GM12878 (cell line): ENCODE measurements at regions not wholly inside any gene's neighbourhood (a gene's known extent, or its start where the extent isn't known, plus 50 kb on each side); places are given as distances from the start of the nearest gene placed in this dataset.

Experiments used
- ATAC-seq: fragments of 200-7000 bp; cut with Tn5 transposase; 3 replicates; pipeline ENCODE4 v1.9.1; 2020; ENCODE audit warnings: mild to moderate bottlenecking, moderate library complexity
- BruUV-seq: library from RNA; stranded (reverse); fragments of 400-500 nt; replicated peaks from 2 replicates; lab custom pipeline; 2021; lab: Mats Ljungman, UMichigan
- CTCF ChIA-PET: fragments of 300-600 bp; sonication (Branson Sonifier 250); formaldehyde crosslinking; extraction: SDS; loops from one replicate; lab custom pipeline; 2021; ENCODE audit warnings: inconsistent platforms; lab: Yijun Ruan, JAX
- POLR2A ChIA-PET: fragments of 350-600 bp; formaldehyde crosslinking; extraction: SDS; loops from one replicate; lab custom pipeline; 2021; ENCODE audit warnings: inconsistent platforms; lab: Charles Lee
- RAD21 ChIA-PET: fragments of 300-600 bp; sonication (Branson Sonifier 250); formaldehyde crosslinking; loops from one replicate; lab custom pipeline; 2023; ENCODE audit warnings: antibody characterized with exemption; ENCODE audit not compliant: unreplicated experiment; lab: Charles Lee
- SMC1A ChIA-PET: fragments of 300-600 bp; sonication (Branson Sonifier 250); formaldehyde crosslinking; loops from one replicate; lab custom pipeline; 2023; ENCODE audit not compliant: unreplicated experiment, uncharacterized antibody; lab: Charles Lee
- DNase-seq: peaks from one replicate; pipeline ENCODE4 v3.0.0-alpha.2; 2011; ENCODE audit warnings: low read depth, low spot score
- FAIRE-seq: peaks from 3 replicates; lab custom pipeline; 2011; peaks lifted over from hg19 to GRCh38; lab: Jason Lieb, UNC
- H2AFZ ChIP-seq: 2 replicates; pipeline ENCODE4 v1.6.0; 2011; ENCODE audit warnings: low read depth, low read length, control low read depth; ENCODE audit not compliant: control insufficient read depth
- H3K27ac ChIP-seq: 2 replicates; pipeline ENCODE4 v1.5.1; 2011; ENCODE audit warnings: control low read depth; ENCODE audit not compliant: control insufficient read depth, insufficient read depth
- H3K27me3 ChIP-seq, 2 experiments: replicated peaks in 1 of 2; 2 replicates each; pipeline versions ENCODE4 v1.6.0 to v1.6.1; 2011; ENCODE audit warnings: low read length in 1 of 2; ENCODE audit not compliant: control insufficient read depth in 2 of 2, insufficient read depth in 2 of 2
- H3K36me3 ChIP-seq, 2 experiments: 2 replicates each; pipeline ENCODE4 v1.5.1; 2011; ENCODE audit warnings: low read length in 1 of 2; ENCODE audit not compliant: control insufficient read depth in 2 of 2, insufficient read depth in 2 of 2
- H3K4me1 ChIP-seq: 2 replicates; pipeline ENCODE4 v1.6.1; 2011; ENCODE audit warnings: mild to moderate bottlenecking, low read length, moderate library complexity, mixed read lengths; ENCODE audit not compliant: control insufficient read depth, insufficient read depth
- H3K4me2 ChIP-seq: 2 replicates; pipeline ENCODE4 v1.6.0; 2011; ENCODE audit warnings: control low read depth; ENCODE audit not compliant: control insufficient read depth, insufficient read depth
- H3K4me3 ChIP-seq: fragments of 200-600 bp; sonication (generic); 2 replicates; pipeline ENCODE4 v1.5.1; 2016
- H3K79me2 ChIP-seq: 2 replicates; pipeline ENCODE4 v1.6.0; 2011; ENCODE audit warnings: low read length; ENCODE audit not compliant: control insufficient read depth, insufficient read depth
- H3K9ac ChIP-seq: 2 replicates; pipeline ENCODE4 v1.8.0; 2011; ENCODE audit warnings: low read length, control low read depth, mixed read lengths; ENCODE audit not compliant: control insufficient read depth, insufficient read depth
- H3K9me3 ChIP-seq: replicated peaks from 3 replicates; pipeline ENCODE4 v1.5.1; 2011; ENCODE audit warnings: mild to moderate bottlenecking, low read length; ENCODE audit not compliant: control insufficient read depth, insufficient read depth
- H4K20me1 ChIP-seq: 2 replicates; pipeline ENCODE4 v1.6.0; 2011; ENCODE audit not compliant: control insufficient read depth, insufficient read depth
- NFYB ChIP-seq: IDR thresholded peaks from 2 replicates; pipeline ENCODE4 v1.6.1; 2011; ENCODE audit warnings: low read depth, mild to moderate bottlenecking, low read length, improper control_type of control experiment, moderate library complexity; ENCODE audit not compliant: insufficient read depth
- SMAD5 ChIP-seq: IDR thresholded peaks from 2 replicates; pipeline ENCODE4 v1.6.1; 2016; ENCODE audit warnings: antibody characterized with exemption, low read depth
- WGBS: methylation state at CpG from one replicate; pipeline ENCODE4 v1.1.6; 2016; ENCODE audit warnings: low lambda C conversion rate; ENCODE audit not compliant: insufficient replicate concordance, insufficient coverage; ENCODE audit errors: missing lambda C conversion rate; 5-methylcytosine and 5-hydroxymethylcytosine counted together
- in situ Hi-C: fragments of 300-500 bp; cut with MboI; formaldehyde crosslinking; loops from 9 replicates; pipeline ENCODE4 v1.14.3; 2018; ENCODE audit warnings: mixed read lengths
- intact Hi-C: fragments of 100-400 bp; cut with micrococcal nuclease; formaldehyde crosslinking; loops from one replicate; pipeline ENCODE4 v1.14.2; 2022; ENCODE audit not compliant: unreplicated experiment
- TF ChIP-seq, protein P1 (sequence below): IDR thresholded peaks from 2 replicates; pipeline ENCODE4 v1.6.1; 2011; ENCODE audit warnings: mild to moderate bottlenecking, low read depth, low read length, moderate library complexity; ENCODE audit not compliant: insufficient replicate concordance

GRCh38 chr20:63119121-63119962, 96.6 kb downstream of the YTHDF1 start:
- no peak for FAIRE-seq
- RAD21 ChIA-PET = no interaction called here
- Histone ChIP-seq H4K20me1 (no peaks in the 10 kb centered on the region), H3K4me1 (no peaks in the 10 kb centered on the region), H3K4me2 (no peak overlapping the region), H3K9ac (no peak overlapping the region), H3K27ac (no peak overlapping the region), H2AFZ (no peak overlapping the region), H3K27me3 (0 out of 4 replicates have a peak, but pooled peaks cover 0 to 3% of the 10 kb centered on the region in 2 experiments), H3K79me2 (no peaks in the 10 kb centered on the region), H3K36me3 (no peaks in the 10 kb centered on the region), H3K4me3 (no peak overlapping the region), H3K9me3 (no peaks in the 10 kb centered on the region)
- no peak for ATAC-seq
- no peak for TF ChIP-seq NFYB
- TF ChIP-seq, protein P1, sequence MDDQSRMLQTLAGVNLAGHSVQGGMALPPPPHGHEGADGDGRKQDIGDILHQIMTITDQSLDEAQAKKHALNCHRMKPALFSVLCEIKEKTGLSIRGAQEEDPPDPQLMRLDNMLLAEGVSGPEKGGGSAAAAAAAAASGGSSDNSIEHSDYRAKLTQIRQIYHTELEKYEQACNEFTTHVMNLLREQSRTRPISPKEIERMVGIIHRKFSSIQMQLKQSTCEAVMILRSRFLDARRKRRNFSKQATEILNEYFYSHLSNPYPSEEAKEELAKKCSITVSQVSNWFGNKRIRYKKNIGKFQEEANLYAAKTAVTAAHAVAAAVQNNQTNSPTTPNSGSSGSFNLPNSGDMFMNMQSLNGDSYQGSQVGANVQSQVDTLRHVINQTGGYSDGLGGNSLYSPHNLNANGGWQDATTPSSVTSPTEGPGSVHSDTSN = no peak
- TF ChIP-seq SMAD5 = no peak
- intact Hi-C loops = no loop called here
- no peak for DNase-seq
- POLR2A ChIA-PET = no interaction called here
- CTCF ChIA-PET = no interaction called here
- WGBS = 18% methylated on average over 22 of the region's 23 CpGs
- SMC1A ChIA-PET = no interaction called here
- BruUV-seq = no TSS peak
- in situ Hi-C loops = no loop called here
